Embryonic facial prominence (tissue), 1 donor: ENCODE measurements at regions not wholly inside any gene's neighbourhood (a gene's known extent, or its start where the extent isn't known, plus 50 kb on each side); places are given as distances from the start of the nearest gene placed in this dataset.
"Not testable (repeated sequence)": the region's sequence is repeated elsewhere in the genome, so short reads cannot be mapped to it uniquely, and the experiment has no call there.

ENCODE experiments used
- DNase-seq: peaks from one replicate; pipeline ENCODE4 v3.0.0-alpha.2; 2016; ENCODE audit errors: extremely low spot score

DNA sequence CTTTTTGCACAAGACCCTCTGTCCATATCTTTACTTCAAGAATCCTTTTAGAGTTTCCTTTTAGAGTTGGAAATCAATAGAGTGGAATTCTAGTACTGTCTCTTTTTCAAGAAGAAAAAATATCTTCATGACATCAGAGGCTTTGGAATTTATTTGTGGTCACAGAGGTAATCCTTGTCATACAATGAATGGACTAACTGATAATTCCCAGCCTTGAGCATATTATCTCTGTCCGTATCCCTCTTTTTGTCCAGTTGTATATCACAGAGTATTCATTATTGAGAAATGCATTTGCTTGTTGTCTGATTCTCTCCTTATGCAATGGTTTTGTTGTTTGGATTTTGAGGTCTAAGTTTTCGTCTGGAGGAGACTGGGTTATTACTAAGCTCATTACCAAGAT is 82.0 kb upstream of the HAPLN1 start:
- DNase-seq, result no peak

DNA sequence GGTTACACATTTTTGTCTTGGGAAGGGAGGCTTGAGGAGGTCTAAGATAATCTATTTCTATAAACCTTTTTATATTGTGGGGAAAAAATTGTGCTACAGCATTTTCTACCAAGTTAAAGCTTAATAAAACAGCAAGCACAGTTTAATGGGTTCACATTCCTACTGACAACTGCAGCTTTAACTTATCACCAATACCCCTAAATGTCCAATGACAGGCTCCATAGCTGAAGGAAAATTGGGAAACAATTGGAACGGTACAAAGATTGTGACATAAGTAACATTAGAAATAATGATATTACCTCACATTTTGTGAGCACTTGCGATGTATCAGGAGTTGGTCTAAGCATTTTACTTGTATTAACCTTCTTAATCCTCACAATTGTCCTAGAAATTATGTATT is 79.5 kb upstream of the HAPLN1 start:
- no peak for DNase-seq

DNA sequence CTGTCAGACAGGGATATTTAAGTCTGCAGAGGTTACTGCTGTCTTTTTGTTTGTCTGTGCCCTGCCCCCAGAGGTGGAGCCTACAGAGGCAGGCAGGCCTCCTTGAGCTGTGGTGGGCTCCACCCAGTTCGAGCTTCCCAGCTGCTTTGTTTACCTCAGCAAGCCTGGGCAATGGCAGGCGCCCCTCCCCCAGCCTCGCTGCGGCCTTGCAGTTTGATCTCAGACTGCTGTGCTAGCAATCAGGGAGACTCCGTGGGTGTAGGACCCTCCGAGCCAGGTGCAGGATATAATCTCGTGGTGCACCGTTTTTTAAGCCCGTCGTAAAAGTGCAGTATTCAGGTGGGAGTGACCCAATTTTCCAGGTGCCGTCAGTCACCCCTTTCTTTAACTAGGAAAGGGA is 78.4 kb upstream of the HAPLN1 start:
- DNase-seq, result not testable (repeated sequence)

DNA sequence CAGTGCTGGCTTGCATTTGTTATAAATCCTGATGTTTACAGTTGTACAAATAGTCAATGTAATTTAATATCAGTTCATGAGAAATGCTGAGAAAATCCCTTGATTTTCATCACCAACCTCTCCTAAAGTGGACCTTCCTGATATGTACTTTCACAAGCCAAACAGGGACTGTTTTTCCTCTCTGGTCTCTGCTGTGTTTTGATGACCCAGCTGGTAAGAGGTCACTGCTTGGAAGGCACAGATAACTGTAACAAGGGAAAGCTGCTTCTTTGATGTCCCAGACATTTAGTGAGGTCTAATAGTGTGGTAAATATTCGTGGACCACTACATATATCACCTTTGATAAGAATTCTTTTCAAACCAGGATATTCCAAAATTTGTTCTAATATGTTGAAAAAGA is 68.7 kb upstream of the HAPLN1 start:
- no peak for DNase-seq

DNA sequence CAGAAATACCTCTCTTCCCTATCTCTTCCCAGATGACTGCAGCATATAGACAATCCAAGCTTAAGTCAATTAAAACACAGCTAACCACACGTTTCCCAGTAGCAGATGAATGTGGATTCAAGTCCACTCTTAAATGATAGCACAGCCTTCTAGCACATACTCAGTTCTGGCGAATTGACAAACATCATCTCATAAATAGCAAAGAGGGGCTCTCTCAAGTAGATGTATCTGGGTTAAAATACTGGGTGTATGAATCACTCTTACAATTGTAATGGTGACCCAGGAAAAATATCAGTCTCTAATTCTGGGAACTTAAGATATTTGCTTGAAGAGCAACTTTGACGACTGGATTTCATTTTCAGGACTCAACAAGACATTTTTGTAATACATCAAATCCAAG is 67.0 kb upstream of the HAPLN1 start:
- DNase-seq, result no peak

DNA sequence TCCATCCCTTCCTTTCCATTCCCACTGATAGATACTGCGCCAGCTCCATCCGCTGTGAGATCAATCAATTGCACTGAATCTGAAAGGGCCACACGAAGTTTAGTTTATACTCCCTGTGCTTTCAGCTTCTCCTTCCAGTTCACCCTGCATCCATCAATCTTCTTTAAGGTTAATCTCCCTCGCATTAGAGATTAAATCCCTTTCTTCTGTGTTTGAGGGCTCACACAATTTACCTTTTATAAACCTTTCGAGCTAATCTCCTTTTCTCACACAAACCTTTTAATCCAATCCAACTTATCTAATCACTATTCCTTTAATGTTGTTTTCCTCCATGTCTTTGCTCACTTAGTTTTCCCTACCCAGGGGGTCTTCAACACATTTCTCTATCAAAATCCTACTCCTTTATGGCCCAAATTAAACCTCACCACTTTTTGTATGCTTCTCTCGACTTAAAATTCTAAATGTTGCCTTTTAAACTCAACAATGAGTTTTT is 64.6 kb upstream of the HAPLN1 start:
- DNase-seq, result no peak

DNA sequence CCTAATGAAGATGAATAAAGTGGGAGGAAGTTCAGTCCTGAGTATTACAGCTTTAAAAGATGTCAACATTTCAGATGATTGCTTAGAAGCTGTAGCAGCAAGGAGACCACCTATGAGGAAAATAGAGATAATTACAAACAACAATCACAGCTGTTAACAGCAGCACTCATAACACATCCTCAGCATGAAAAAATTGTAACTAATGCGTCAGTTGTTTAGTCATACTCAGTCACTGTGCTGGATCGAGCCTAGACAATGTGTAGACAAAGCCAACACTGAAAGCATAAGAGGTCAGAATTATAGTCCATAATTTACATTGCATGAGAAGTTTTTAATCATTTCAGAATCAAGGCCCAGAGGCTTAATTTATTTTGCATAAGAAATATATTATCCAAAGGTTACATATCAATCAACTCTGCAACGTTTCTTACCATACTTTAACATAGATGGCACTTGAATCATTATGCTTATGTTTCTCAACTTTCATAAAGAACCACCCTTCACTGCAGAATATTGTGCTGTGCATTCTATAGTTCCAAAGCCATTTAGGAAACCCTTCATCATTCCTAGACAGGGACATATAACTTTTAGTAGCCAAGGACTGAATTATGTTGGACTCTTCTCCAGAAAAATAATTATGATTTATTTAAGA is 60.2 kb upstream of the HAPLN1 start:
- no peak for DNase-seq

DNA sequence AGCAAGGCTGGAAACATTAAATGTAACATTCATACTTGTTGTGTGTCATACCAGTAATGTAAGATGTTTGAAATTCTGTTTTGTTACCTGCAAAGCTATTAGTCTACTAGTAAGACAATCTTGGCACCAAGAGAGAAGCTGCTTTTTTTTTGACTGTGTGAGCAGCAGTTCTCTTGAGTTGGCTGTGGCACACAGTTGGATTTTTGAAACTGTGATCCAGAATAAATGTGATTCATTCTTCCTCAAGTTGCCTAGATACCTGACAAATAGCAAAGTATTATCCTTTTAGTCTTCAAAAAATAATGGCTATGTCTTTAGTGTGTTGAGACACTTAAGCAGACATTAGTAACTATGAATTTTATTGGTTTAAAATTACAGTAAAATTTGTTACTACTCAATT is 57.2 kb upstream of the HAPLN1 start:
- DNase-seq, result no peak

DNA sequence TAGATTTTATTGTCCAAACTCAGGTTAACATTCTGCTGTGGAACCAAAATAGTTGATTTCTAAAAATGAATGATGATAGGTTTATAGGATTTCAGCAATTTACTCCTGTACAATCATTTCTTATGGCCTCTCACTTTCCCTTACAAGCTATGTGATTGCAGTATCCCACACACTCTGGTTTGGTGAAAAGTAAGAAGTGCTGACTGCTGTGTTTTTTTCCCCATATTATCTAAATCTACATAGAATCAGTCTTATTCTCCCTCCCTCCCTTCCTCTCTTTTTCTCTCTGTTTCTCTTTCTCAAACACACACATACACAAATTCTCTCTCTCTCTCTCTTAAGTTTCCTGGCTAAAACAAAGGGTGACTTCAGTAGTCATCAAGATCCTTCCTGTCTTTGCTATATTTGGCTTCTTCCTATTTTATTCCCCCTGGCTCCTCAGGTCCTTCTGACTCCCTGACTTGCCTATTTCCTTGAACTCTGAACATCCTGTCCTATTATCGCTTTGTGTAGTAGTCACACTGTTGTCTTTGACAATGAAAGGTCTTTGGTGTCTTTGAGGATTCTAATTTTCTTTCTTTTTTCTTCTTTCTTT is 55.9 kb upstream of the HAPLN1 start:
- DNase-seq, result no peak
